Loucy (cell line): ENCODE measurements at regions not wholly inside any gene's neighbourhood (a gene's known extent, or its start where the extent isn't known, plus 50 kb on each side); places are given as distances from the start of the nearest gene placed in this dataset.

Source experiments
- H2AFZ ChIP-seq: fragments of 200-600 bp; sonication (generic); 2 replicates; pipeline ENCODE4 v1.6.0; 2016; ENCODE audit warnings: antibody characterized with exemption, mild to moderate bottlenecking, low read length, moderate library complexity
- H3F3A ChIP-seq: fragments of 200-600 bp; 2 replicates; pipeline ENCODE4 v1.6.0; 2016; ENCODE audit warnings: antibody characterized with exemption, low read depth, mild to moderate bottlenecking
- H3K27me3 ChIP-seq: fragments of 200-600 bp; sonication (generic); 2 replicates; pipeline ENCODE4 v1.6.1; 2014; ENCODE audit warnings: low read length, mild to moderate bottlenecking; ENCODE audit not compliant: insufficient read depth, poor library complexity, severe bottlenecking
- H3K36me3 ChIP-seq: fragments of 200-600 bp; sonication (generic); 2 replicates; pipeline ENCODE4 v1.6.1; 2016; ENCODE audit warnings: low read length; ENCODE audit not compliant: insufficient read depth
- H3K4me1 ChIP-seq: fragments of 200-600 bp; sonication (generic); 2 replicates; pipeline ENCODE4 v1.5.1; 2014; ENCODE audit warnings: low read length, mild to moderate bottlenecking; ENCODE audit not compliant: insufficient read depth, poor library complexity, severe bottlenecking
- H3K4me2 ChIP-seq: fragments of 200-600 bp; sonication (generic); 2 replicates; pipeline ENCODE4 v1.6.0; 2014; ENCODE audit warnings: antibody characterized with exemption, low read length, low read depth, mild to moderate bottlenecking; ENCODE audit not compliant: poor library complexity, severe bottlenecking
- H3K4me3 ChIP-seq: fragments of 200-600 bp; sonication (generic); 2 replicates; pipeline ENCODE4 v1.5.1; 2014; ENCODE audit warnings: low read length, mild to moderate bottlenecking, mixed read lengths; ENCODE audit not compliant: poor library complexity, severe bottlenecking
- H3K79me2 ChIP-seq: fragments of 200-600 bp; sonication (generic); 2 replicates; pipeline ENCODE4 v1.6.1; 2014; ENCODE audit warnings: low read length; ENCODE audit not compliant: insufficient read depth
- H3K9ac ChIP-seq: fragments of 200-600 bp; sonication (generic); 2 replicates; pipeline ENCODE4 v1.6.0; 2014; ENCODE audit warnings: mild to moderate bottlenecking, low read depth, low read length, moderate library complexity; ENCODE audit not compliant: poor library complexity, severe bottlenecking
- H3K9me2 ChIP-seq: fragments of 200-600 bp; sonication (generic); replicated peaks from 2 replicates; pipeline ENCODE4 v1.6.1; 2016; ENCODE audit warnings: low read depth, low read length, mixed read lengths
- H3K9me3 ChIP-seq: fragments of 200-600 bp; sonication (generic); 2 replicates; pipeline ENCODE4 v1.6.1; 2014; ENCODE audit warnings: mild to moderate bottlenecking, antibody characterized with exemption, low read length, low read depth; ENCODE audit not compliant: insufficient read depth
- H4K20me1 ChIP-seq: fragments of 200-600 bp; sonication (generic); 2 replicates; pipeline ENCODE4 v1.6.0; 2014; ENCODE audit warnings: antibody characterized with exemption, low read length, mild to moderate bottlenecking; ENCODE audit not compliant: insufficient read depth, poor library complexity, severe bottlenecking
- EZH2phosphoT487 ChIP-seq: fragments of 200-600 bp; IDR thresholded peaks from 2 replicates; pipeline ENCODE4 v1.6.1; 2018; ENCODE audit warnings: antibody characterized with exemption, mild to moderate bottlenecking, moderate library complexity, borderline replicate concordance
- TF ChIP-seq, protein P1 (sequence below): fragments of 200-600 bp; sonication (generic); conservative IDR thresholded peaks from 2 replicates; pipeline ENCODE4 v1.5.1; 2014; ENCODE audit warnings: mild to moderate bottlenecking, antibody characterized with exemption, low read length

DNA sequence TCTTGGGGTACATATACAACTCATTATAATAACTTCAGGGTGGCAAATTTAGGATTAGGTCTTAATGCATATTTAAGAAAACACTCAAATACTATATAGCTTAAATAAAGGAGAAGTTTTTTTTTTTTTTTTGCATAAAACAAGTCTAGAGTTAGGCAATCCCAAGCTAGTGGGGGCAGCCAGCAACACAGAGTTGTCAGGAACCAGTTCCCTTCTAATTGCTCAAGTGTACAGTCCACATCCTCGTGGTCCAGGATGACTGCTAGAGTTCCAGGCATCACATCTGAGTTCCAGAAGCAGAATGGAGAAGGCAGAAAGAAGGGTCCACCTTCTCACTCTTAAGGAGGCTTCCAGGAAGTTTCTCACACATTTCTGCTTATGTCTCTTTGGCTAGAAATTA is 261.9 kb upstream of the PLET1 start:
- no peaks in the 10 kb centered on the region for H3K4me1 ChIP-seq
- no peak overlapping the region for H3K4me3 ChIP-seq

DNA sequence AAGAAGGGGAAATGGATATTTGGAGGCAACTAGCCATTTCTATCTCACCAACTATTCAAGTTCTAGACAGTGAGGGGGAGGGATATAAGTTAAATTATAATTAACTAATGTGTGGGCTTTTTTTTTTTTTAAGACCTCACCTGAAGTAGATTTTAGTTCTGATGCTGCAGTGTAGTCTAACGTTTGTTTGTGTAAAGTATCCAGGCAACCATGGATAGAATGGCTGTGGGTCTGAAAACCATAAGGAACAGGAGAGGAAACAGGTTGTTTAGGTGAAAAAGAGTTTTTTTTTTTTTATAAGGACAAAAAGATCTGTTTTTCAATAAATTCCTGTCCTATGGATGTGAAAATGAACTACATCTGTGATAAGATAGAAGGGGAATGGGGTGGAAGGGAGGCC is 262.4 kb upstream of the PLET1 start:
- Histone ChIP-seq H3K4me1 (no peaks in the 10 kb centered on the region), H3K4me2 (no peak overlapping the region), H3K79me2 (no peaks in the 10 kb centered on the region)

More for the DNA sequence above, 261.9 kb upstream of the PLET1 start:
- Histone ChIP-seq H3K9me3 (no peaks in the 10 kb centered on the region), H2AFZ (no peak overlapping the region), H4K20me1 (no peaks in the 10 kb centered on the region), H3K9ac (no peak overlapping the region), H3K9me2 (no peaks in the 10 kb centered on the region), H3F3A (no peaks in the 10 kb centered on the region), H3K36me3 (no peaks in the 10 kb centered on the region), H3K79me2 (no peaks in the 10 kb centered on the region), H3K4me2 (no peak overlapping the region), H3K27me3 (no peaks in the 10 kb centered on the region)
- TF ChIP-seq, protein P1, sequence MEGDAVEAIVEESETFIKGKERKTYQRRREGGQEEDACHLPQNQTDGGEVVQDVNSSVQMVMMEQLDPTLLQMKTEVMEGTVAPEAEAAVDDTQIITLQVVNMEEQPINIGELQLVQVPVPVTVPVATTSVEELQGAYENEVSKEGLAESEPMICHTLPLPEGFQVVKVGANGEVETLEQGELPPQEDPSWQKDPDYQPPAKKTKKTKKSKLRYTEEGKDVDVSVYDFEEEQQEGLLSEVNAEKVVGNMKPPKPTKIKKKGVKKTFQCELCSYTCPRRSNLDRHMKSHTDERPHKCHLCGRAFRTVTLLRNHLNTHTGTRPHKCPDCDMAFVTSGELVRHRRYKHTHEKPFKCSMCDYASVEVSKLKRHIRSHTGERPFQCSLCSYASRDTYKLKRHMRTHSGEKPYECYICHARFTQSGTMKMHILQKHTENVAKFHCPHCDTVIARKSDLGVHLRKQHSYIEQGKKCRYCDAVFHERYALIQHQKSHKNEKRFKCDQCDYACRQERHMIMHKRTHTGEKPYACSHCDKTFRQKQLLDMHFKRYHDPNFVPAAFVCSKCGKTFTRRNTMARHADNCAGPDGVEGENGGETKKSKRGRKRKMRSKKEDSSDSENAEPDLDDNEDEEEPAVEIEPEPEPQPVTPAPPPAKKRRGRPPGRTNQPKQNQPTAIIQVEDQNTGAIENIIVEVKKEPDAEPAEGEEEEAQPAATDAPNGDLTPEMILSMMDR: no peak
- TF ChIP-seq EZH2phosphoT487: no peak

DNA sequence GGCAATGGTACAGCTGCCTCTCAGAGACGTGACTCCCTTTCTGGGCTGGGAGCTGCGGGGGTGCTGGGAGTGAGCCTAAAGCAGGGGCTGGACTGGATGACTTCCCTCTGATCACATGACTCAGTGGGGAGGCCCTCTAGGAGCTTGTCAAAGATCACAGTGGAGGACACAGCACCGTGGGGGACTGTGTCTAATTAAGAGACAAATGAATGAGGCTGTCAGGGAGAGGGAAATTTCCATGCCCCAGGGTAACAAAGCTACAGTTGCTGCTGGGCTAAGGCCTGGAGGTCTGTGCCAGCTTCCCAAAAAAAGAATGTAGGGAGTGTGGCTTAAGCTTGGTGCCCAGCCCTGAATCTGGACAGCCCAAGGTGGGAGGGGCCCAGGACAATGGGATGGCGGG is 262.8 kb upstream of the PLET1 start:
- H3K9me3 ChIP-seq: no peaks in the 10 kb centered on the region
- no peak overlapping the region for H3K9ac ChIP-seq
- no peaks in the 10 kb centered on the region for H3F3A ChIP-seq
- no peaks in the 10 kb centered on the region for H4K20me1 ChIP-seq
- H3K27me3 ChIP-seq: no peaks in the 10 kb centered on the region
- H3K4me2 ChIP-seq: no peak overlapping the region
- H3K9me2 ChIP-seq: no peaks in the 10 kb centered on the region
- TF ChIP-seq EZH2phosphoT487: no peak
- TF ChIP-seq, protein P1: no peak
- H3K4me1 ChIP-seq: no peaks in the 10 kb centered on the region
- no peak overlapping the region for H2AFZ ChIP-seq
- H3K36me3 ChIP-seq: no peaks in the 10 kb centered on the region
- no peaks in the 10 kb centered on the region for H3K79me2 ChIP-seq
- H3K4me3 ChIP-seq: no peak overlapping the region

More for the DNA sequence above, 262.4 kb upstream of the PLET1 start:
- TF ChIP-seq, protein P1: no peak
- no peak for TF ChIP-seq EZH2phosphoT487
- H3K9me2 ChIP-seq: no peaks in the 10 kb centered on the region
- H2AFZ ChIP-seq: no peak overlapping the region
- H3K9ac ChIP-seq: no peak overlapping the region
- H3K36me3 ChIP-seq: no peaks in the 10 kb centered on the region
- no peaks in the 10 kb centered on the region for H4K20me1 ChIP-seq
- H3F3A ChIP-seq: no peaks in the 10 kb centered on the region
- H3K4me3 ChIP-seq: no peak overlapping the region
- H3K9me3 ChIP-seq: no peaks in the 10 kb centered on the region
- H3K27me3 ChIP-seq: no peaks in the 10 kb centered on the region
